ENCODE measurements at regions not wholly inside any gene's neighbourhood (a gene's known extent, or its start where the extent isn't known, plus 50 kb on each side); places are given as distances from the start of the nearest gene placed in this dataset.

- no peak for DNase-seq
Measured at GRCh38 chr4:3683077-3683743, 83.0 kb upstream of the ADRA2C start.

GRCh38 chr4:3682236-3683076 is 83.7 kb upstream of the ADRA2C start:
- no peak for DNase-seq

GRCh38 chr4:3681191-3681590 is 85.0 kb upstream of the ADRA2C start:
- DNase-seq: no peak

GRCh38 chr4:3680656-3681055 is 85.5 kb upstream of the ADRA2C start:
- DNase-seq: no peak

GRCh38 chr4:3679851-3680311 is 86.3 kb upstream of the ADRA2C start:
- no peak for DNase-seq

GRCh38 chr4:3679071-3679825 is 86.9 kb upstream of the ADRA2C start:
- no peak for DNase-seq

GRCh38 chr4:3677748-3678070 is 88.5 kb upstream of the ADRA2C start:
- no peak for DNase-seq

- no peak for DNase-seq
Measured at GRCh38 chr4:3676907-3677747, 89.1 kb upstream of the ADRA2C start.

- DNase-seq: no peak
Measured at GRCh38 chr4:3676196-3676595, 90.0 kb upstream of the ADRA2C start.

GRCh38 chr4:3675251-3676115 is 90.7 kb upstream of the ADRA2C start:
- DNase-seq: no peak

GRCh38 chr4:3674479-3674851 is 91.7 kb upstream of the ADRA2C start:
- DNase-seq: no peak

GRCh38 chr4:3673716-3674478 is 92.3 kb upstream of the ADRA2C start:
- DNase-seq: no peak

GRCh38 chr4:3673176-3673575 is 93.0 kb upstream of the ADRA2C start:
- DNase-seq: no peak

GRCh38 chr4:3672465-3672831 is 93.7 kb upstream of the ADRA2C start:
- no peak for DNase-seq

- DNase-seq: no peak
Measured at GRCh38 chr4:3671571-3672464, 94.4 kb upstream of the ADRA2C start.

- no peak for DNase-seq
Measured at GRCh38 chr4:3670521-3671519, 95.4 kb upstream of the ADRA2C start.

- DNase-seq: no peak
Measured at GRCh38 chr4:3669553-3669949, 96.6 kb upstream of the ADRA2C start.

- no peak for DNase-seq
Measured at GRCh38 chr4:3668825-3669552, 97.2 kb upstream of the ADRA2C start.
